ENCODE measurements at regions not wholly inside any gene's neighbourhood (a gene's known extent, or its start where the extent isn't known, plus 50 kb on each side); places are given as distances from the start of the nearest gene placed in this dataset.

DNA sequence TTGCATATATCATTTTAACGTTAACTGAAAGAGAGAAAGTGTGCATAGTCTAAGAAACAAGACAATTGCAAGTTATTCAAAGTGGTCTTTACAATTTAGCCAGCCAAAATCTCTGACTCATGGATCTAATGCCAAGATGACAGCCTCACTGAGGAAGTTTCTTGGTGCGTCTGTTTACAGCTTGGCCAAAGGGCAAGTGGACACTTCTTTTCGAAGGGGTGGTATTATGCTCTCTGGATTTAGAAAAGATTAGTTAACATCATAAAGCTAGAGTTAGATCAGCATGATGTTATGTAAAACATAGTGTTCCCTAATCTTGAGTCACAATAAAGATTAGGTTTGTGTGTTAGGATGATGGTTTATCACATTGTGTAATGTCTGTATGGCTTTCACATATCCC lies 51.5 kb upstream of the SLC2A13 start:
- Histone ChIP-seq H3K4me3 (no peak overlapping the region), H3K36me3 (ENCODE audit: insufficient read depth) (no peaks in the 10 kb centered on the region), H3K9me2 (ENCODE audit: insufficient read depth) (no peaks in the 10 kb centered on the region), H3K4me1 (ENCODE audit: insufficient read depth) (no peaks in the 10 kb centered on the region), H2AFZ (no peak overlapping the region), H3K79me2 (replicated peaks; ENCODE audit: insufficient read depth) (no peaks in the 10 kb centered on the region), H3K27ac (ENCODE audit: low read depth) (no peak overlapping the region), H3F3A (replicated peaks; ENCODE audit: low read depth) (no peaks in the 10 kb centered on the region), H3K4me2 (no peak overlapping the region), H3K27me3 (ENCODE audit: insufficient read depth) (no peaks in the 10 kb centered on the region), H4K20me1 (replicated peaks; ENCODE audit: insufficient read depth) (no peaks in the 10 kb centered on the region)
- Mint-ChIP-seq H3K9me3 (peaks cover 31% of the 10 kb centered on the region), H3K36me3 (ENCODE audit: low read depth) (peaks cover 22% of the 10 kb centered on the region; the same call in 2 of the 3 replicates), H3K27me3 (ENCODE audit: insufficient read depth, low read depth, poor library complexity) (peaks cover 1% of the 10 kb centered on the region), H3K4me1 (peaks cover 11% of the 10 kb centered on the region), H3K27ac (no peak overlapping the region), H3K4me3 (no peak overlapping the region)
- DNase-seq (ENCODE audit: low spot score), result no peak
- TF ChIP-seq STAT1 (IDR thresholded peaks at IDR 0.05; ENCODE audit: unreplicated experiment), result no peak
- TF ChIP-seq, protein P1, sequence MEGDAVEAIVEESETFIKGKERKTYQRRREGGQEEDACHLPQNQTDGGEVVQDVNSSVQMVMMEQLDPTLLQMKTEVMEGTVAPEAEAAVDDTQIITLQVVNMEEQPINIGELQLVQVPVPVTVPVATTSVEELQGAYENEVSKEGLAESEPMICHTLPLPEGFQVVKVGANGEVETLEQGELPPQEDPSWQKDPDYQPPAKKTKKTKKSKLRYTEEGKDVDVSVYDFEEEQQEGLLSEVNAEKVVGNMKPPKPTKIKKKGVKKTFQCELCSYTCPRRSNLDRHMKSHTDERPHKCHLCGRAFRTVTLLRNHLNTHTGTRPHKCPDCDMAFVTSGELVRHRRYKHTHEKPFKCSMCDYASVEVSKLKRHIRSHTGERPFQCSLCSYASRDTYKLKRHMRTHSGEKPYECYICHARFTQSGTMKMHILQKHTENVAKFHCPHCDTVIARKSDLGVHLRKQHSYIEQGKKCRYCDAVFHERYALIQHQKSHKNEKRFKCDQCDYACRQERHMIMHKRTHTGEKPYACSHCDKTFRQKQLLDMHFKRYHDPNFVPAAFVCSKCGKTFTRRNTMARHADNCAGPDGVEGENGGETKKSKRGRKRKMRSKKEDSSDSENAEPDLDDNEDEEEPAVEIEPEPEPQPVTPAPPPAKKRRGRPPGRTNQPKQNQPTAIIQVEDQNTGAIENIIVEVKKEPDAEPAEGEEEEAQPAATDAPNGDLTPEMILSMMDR (conservative IDR thresholded peaks at IDR 0.05; ENCODE audit: low read depth in 2 of 2), result no peak
- TF ChIP-seq, protein P2, sequence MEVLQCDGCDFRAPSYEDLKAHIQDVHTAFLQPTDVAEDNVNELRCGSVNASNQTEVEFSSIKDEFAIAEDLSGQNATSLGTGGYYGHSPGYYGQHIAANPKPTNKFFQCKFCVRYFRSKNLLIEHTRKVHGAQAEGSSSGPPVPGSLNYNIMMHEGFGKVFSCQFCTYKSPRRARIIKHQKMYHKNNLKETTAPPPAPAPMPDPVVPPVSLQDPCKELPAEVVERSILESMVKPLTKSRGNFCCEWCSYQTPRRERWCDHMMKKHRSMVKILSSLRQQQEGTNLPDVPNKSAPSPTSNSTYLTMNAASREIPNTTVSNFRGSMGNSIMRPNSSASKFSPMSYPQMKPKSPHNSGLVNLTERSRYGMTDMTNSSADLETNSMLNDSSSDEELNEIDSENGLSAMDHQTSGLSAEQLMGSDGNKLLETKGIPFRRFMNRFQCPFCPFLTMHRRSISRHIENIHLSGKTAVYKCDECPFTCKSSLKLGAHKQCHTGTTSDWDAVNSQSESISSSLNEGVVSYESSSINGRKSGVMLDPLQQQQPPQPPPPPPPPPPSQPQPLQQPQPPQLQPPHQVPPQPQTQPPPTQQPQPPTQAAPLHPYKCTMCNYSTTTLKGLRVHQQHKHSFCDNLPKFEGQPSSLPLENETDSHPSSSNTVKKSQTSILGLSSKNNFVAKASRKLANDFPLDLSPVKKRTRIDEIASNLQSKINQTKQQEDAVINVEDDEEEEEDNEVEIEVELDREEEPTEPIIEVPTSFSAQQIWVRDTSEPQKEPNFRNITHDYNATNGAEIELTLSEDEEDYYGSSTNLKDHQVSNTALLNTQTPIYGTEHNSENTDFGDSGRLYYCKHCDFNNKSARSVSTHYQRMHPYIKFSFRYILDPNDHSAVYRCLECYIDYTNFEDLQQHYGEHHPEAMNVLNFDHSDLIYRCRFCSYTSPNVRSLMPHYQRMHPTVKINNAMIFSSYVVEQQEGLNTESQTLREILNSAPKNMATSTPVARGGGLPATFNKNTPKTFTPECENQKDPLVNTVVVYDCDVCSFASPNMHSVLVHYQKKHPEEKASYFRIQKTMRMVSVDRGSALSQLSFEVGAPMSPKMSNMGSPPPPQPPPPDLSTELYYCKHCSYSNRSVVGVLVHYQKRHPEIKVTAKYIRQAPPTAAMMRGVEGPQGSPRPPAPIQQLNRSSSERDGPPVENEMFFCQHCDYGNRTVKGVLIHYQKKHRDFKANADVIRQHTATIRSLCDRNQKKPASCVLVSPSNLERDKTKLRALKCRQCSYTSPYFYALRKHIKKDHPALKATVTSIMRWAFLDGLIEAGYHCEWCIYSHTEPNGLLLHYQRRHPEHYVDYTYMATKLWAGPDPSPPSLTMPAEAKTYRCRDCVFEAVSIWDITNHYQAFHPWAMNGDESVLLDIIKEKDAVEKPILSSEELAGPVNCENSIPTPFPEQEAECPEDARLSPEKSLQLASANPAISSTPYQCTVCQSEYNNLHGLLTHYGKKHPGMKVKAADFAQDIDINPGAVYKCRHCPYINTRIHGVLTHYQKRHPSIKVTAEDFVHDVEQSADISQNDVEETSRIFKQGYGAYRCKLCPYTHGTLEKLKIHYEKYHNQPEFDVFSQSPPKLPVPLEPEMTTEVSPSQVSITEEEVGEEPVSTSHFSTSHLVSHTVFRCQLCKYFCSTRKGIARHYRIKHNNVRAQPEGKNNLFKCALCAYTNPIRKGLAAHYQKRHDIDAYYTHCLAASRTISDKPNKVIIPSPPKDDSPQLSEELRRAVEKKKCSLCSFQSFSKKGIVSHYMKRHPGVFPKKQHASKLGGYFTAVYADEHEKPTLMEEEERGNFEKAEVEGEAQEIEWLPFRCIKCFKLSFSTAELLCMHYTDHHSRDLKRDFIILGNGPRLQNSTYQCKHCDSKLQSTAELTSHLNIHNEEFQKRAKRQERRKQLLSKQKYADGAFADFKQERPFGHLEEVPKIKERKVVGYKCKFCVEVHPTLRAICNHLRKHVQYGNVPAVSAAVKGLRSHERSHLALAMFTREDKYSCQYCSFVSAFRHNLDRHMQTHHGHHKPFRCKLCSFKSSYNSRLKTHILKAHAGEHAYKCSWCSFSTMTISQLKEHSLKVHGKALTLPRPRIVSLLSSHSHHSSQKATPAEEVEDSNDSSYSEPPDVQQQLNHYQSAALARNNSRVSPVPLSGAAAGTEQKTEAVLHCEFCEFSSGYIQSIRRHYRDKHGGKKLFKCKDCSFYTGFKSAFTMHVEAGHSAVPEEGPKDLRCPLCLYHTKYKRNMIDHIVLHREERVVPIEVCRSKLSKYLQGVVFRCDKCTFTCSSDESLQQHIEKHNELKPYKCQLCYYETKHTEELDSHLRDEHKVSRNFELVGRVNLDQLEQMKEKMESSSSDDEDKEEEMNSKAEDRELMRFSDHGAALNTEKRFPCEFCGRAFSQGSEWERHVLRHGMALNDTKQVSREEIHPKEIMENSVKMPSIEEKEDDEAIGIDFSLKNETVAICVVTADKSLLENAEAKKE (CRISPR knock-in tag; IDR thresholded peaks at IDR 0.05), result no peak
- no peak for TF ChIP-seq NANOG (IDR thresholded peaks at IDR 0.05; ENCODE audit: borderline replicate concordance)
- TF ChIP-seq, protein P3, sequence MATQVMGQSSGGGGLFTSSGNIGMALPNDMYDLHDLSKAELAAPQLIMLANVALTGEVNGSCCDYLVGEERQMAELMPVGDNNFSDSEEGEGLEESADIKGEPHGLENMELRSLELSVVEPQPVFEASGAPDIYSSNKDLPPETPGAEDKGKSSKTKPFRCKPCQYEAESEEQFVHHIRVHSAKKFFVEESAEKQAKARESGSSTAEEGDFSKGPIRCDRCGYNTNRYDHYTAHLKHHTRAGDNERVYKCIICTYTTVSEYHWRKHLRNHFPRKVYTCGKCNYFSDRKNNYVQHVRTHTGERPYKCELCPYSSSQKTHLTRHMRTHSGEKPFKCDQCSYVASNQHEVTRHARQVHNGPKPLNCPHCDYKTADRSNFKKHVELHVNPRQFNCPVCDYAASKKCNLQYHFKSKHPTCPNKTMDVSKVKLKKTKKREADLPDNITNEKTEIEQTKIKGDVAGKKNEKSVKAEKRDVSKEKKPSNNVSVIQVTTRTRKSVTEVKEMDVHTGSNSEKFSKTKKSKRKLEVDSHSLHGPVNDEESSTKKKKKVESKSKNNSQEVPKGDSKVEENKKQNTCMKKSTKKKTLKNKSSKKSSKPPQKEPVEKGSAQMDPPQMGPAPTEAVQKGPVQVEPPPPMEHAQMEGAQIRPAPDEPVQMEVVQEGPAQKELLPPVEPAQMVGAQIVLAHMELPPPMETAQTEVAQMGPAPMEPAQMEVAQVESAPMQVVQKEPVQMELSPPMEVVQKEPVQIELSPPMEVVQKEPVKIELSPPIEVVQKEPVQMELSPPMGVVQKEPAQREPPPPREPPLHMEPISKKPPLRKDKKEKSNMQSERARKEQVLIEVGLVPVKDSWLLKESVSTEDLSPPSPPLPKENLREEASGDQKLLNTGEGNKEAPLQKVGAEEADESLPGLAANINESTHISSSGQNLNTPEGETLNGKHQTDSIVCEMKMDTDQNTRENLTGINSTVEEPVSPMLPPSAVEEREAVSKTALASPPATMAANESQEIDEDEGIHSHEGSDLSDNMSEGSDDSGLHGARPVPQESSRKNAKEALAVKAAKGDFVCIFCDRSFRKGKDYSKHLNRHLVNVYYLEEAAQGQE (IDR thresholded peaks at IDR 0.05; ENCODE audit: unreplicated experiment), result no peak
- TF ChIP-seq, protein P4, sequence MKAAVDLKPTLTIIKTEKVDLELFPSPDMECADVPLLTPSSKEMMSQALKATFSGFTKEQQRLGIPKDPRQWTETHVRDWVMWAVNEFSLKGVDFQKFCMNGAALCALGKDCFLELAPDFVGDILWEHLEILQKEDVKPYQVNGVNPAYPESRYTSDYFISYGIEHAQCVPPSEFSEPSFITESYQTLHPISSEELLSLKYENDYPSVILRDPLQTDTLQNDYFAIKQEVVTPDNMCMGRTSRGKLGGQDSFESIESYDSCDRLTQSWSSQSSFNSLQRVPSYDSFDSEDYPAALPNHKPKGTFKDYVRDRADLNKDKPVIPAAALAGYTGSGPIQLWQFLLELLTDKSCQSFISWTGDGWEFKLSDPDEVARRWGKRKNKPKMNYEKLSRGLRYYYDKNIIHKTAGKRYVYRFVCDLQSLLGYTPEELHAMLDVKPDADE (IDR thresholded peaks at IDR 0.05), result no peak
- no peak for TF ChIP-seq EZH2phosphoT487 (IDR thresholded peaks at IDR 0.05; ENCODE audit: unreplicated experiment)
- no peak for TF ChIP-seq ZNF331 (CRISPR knock-in tag; IDR thresholded peaks at IDR 0.05; ENCODE audit: low read depth)
- TF ChIP-seq POLR2AphosphoS5 (IDR thresholded peaks at IDR 0.05; ENCODE audit: low read depth), result no peak
- TF ChIP-seq EZH2 (IDR thresholded peaks at IDR 0.05; ENCODE audit: low read depth, unreplicated experiment), result no peak
- ATAC-seq, result no peak
